Activated CD4-positive, CD25-positive, alpha-beta regulatory T cell treated with anti-CD3 and anti-CD28 coated beads, Interleukin-2, amount 50 U/mL, for 24 hours (primary cell): ENCODE measurements at regions not wholly inside any gene's neighbourhood (a gene's known extent, or its start where the extent isn't known, plus 50 kb on each side); places are given as distances from the start of the nearest gene placed in this dataset.

Source experiments
- ATAC-seq, 2 donors: fragments of 150-1000 bp; cut with Tn5 transposase; one replicate each; pipeline ENCODE4 v1.10.0; 2021; ENCODE audit warnings: mild to moderate bottlenecking in 1 of 2, moderate library complexity in 1 of 2

- no peak for ATAC-seq
Measured at GRCh38 chr4:145345401-145345800, 136.3 kb upstream of the SMAD1 start.

GRCh38 chr4:145341381-145341780 lies 140.3 kb upstream of the SMAD1 start:
- ATAC-seq, result no peak

DNA sequence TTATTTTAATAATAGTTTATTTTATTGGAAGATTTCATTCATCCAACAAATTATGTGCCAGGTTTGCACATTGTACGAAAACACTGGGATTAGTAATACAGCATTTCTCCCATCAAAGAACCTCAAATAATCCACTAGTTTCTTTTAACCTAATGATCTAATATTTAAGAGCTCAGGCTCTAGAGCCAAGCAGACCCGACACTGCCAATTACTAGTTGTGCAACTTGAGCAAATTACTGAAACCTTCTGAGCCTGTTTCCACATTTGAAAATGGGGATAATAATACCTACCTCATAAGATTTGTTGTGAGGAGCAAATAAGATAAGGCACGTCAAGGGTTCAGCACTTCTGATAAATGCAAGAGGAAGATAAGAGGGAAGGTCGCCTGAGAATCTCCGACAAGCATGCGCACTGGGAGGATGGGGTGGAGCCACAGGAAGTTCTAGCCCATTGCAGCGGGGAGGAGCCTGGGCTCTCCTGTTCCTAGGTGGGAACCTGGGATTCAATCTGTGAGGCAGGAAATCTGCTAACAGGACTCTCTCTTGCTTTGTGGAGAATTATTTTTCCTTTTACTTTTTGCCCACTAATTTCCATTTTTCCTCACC lies 141.5 kb upstream of the SMAD1 start:
- no peak for ATAC-seq

DNA sequence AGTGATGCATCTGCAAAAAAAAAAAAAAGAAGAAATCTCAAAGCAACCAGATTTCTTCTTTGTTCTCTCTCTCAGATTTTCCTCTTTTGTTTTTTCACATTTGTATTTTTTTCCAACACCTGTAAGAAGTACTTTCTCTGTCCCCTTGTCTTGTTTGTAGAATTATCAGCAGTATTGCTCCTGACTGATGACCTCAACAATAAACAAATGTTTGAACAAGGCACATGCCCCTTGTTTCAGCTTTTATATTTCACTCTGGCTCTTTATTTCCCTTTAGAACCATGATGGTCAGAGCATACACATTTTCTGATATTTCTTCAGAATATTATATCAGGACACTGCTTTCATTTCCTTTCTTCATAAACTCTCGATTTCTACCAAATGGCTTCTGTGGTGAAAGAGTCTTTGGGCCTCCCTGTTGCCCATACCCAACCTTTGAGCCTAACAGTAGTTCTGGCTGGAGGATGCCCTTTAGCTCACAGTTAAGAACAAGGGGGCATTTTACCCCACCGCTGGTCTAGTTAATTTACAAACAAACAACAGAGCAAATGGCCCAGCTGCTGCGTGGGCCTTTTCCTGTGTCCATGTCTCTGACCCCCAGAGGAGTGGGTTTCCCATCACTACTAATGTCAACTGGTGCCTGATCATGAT lies 142.5 kb upstream of the SMAD1 start:
- no peak for ATAC-seq

DNA sequence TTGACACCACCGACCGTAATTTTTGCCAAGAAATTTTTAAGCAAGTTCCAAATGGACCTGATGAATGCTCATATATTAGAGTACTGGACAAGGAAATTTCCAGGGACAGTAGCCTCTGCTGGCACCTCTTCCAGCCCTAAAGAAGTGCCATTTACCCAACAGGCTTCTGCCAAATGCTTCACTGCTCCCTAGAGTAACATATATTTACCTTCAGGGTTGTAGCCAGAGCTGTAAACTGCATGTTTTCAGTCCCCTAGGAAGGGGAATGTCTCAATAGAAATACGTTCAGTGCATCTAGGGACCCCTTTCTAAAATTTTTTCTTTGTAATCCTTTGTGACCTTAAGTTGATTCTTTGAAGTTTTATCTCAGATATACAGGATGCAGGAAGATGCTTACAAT lies 143.1 kb upstream of the SMAD1 start:
- no peak for ATAC-seq

DNA sequence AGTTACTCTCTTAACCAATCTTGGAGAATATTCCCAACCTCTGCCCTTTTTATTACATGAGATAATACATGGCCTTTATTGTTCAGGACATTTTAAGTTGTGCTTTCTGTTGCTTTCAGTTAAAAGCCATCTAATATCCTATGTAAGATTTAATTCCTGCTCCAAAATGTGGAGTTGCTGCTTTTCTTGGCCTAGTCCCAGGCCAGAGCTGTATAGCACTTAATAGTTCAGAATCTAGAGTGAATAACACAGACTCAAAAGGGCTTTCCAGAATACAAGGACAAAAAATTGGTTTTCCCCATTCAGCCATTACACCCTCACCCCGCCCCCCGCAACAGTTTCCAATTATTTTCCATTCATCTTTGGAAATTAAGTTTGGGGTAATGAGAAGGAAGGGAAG lies 144.3 kb upstream of the SMAD1 start:
- ATAC-seq, result no peak

GRCh38 chr4:145333786-145334185 lies 147.9 kb upstream of the SMAD1 start:
- ATAC-seq, result no peak

GRCh38 chr4:145326491-145326890 lies 146.1 kb upstream of the OTUD4 start:
- ATAC-seq, result no peak

- no peak for ATAC-seq
Measured at GRCh38 chr4:145324161-145324560, 143.8 kb upstream of the OTUD4 start.

DNA sequence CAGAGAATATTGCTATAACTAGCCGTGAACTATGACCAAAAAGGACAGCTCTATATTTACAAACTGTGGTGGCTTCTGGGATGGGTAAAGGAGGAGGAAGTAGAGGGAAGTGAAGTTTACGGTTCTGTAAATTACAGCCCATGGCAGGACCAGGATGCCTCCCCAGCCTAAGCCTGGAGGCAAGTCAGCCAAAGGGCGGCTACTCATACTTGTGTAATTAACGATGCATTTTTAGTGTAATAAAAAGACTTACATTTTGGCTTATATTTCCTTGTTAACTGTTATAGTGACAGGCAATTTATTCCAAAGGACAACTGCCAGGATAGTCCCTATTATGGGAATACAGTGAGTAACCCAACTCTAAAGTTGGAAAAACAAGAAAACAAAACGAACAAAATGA lies 139.9 kb upstream of the OTUD4 start:
- ATAC-seq, result no peak

DNA sequence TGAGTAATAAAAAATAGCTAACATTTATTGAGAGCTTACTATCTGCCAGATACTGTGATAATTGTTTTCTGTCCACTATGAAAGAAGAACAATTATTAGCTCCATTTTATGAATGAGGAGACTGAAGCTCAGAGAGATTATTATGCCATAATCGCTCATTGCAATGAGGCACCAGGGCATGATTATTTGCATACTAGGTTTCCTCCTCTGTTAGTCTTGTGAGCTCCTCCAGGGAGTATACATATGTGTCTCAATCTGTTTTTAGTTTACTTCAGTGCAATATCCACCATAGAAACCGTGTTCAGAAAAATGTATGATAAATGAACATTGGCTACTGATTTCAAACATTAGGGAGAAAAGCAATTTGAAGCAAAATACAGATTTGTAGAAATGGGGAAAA lies 139.4 kb upstream of the OTUD4 start:
- no peak for ATAC-seq

GRCh38 chr4:145316897-145317574 lies 136.6 kb upstream of the OTUD4 start:
- ATAC-seq, result no peak

DNA sequence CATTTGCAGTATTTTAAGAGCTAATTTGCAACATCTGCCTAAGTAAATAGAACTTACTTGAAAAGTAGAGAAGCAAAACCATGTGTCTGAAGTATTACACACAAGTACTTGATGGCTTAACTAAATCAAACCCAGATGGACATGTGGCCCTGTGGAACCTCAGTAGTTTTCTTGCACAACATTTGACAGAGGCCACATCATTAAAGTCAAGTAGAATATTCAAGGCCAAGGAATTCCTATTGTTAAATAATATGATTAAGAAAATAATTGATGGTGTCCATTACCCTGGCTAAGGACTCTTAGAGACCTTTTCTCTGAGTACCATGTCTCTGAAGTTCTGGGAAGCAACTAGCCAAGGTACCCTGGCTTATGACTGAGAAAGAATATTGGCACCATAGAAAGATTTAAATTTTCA lies 135.4 kb upstream of the OTUD4 start:
- no peak for ATAC-seq

DNA sequence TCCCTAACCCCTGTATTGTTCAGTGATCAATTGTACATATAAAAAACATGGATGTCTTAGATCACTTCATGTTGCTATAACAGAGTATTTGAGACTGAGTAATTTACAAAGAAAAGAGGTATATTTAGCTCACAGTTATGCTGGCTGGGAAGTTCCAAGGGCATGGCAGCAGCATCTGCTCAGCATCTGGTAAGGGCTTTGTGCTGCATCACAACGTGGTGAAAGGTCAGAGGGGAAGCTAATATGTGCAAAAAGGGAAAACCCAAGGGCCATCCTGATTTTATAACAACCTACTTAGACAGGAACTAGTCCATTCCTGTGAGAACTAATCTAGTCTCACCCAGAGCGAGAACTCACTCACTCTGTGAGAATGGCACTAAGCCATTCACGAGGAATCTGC lies 128.2 kb upstream of the OTUD4 start:
- no peak for ATAC-seq

DNA sequence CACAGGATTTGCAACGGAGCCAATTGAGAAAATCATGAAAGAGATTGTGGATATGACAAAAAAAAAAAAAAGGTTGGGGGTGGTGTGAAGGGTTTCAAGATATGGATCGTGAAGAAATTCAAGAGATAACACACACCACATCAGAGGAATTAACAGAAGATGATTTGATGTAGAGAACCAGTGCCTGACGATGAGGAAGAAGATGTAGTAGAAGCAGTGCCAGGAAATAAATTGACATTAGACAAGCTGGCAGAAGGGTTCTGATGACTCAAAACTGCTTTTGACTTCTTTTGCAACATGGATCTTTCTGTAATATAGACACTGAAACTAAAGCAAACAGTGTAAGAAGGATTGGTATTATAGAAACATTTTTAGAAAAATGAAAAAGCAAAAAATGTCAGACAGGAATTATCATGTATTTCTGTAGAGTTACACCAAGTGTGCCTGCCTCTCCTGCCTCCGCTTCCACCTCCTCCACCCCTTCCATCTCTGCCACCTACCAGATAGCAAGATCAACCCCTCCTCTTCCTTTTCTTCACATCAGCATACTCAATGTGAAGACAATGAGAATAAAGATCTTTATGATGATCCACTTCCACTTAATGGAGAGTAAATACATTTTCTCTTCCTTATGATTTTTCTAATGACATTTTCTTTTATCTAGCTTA lies 127.5 kb upstream of the OTUD4 start:
- ATAC-seq, result no peak

- no peak for ATAC-seq
Measured at GRCh38 chr4:145307120-145307519, 126.7 kb upstream of the OTUD4 start.

GRCh38 chr4:145302725-145303124 lies 122.3 kb upstream of the OTUD4 start:
- no peak for ATAC-seq

- no peak for ATAC-seq
Measured at GRCh38 chr4:145301386-145302080, 121.1 kb upstream of the OTUD4 start.

DNA sequence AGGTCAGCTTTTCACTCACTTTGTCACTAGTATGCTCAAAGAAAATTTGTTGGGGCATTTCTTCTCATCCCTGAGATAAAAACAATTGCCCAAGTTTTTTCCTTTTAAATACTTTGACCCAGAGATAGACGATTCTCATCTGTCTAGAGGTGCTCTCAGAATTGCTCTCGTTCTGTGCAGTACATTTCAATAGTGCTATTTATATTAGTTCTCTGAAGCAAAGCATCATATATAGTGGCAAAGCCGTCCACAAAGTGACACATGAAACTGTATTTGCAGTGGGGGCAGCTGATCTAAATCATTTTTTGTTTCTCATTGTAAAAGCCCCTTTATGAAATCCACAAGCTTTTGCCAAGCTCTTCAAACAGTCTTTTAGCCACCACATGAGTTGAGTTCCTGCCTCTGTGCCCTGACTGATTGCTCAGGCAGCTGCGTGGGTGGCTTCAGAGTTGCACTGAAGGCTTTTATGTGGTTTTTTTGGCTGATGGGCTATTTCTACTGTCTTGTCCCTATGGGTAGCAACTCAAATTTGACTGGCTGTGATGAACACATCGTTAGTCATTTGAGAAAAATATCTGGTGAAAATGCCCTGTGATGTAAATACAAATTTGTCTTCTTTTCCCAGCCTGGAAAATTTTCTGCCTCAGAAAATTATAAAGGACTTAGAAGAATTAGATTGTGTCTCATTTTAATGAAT lies 119.1 kb upstream of the OTUD4 start:
- peak; percentile 87 to 88 for ATAC-seq

- no peak for ATAC-seq
Measured at GRCh38 chr4:145298885-145299284, 118.5 kb upstream of the OTUD4 start.

- ATAC-seq, result no peak
Measured at GRCh38 chr4:145297556-145297955, 117.2 kb upstream of the OTUD4 start.

GRCh38 chr4:145295547-145295946 lies 115.2 kb upstream of the OTUD4 start:
- ATAC-seq, result no peak

GRCh38 chr4:145295122-145295521 lies 114.7 kb upstream of the OTUD4 start:
- no peak for ATAC-seq
